K562 (cell line): ENCODE measurements at regions not wholly inside any gene's neighbourhood (a gene's known extent, or its start where the extent isn't known, plus 50 kb on each side); places are given as distances from the start of the nearest gene placed in this dataset.

ENCODE experiments used
- ATAC-seq: fragments of 200-7000 bp; cut with Tn5 transposase; 3 replicates; pipeline ENCODE4 v1.9.1; 2020; ENCODE audit warnings: moderate library complexity
- BruUV-seq: library from RNA; stranded (reverse); fragments of 400-500 nt; replicated peaks from 2 replicates; lab custom pipeline; 2021; lab: Mats Ljungman, UMichigan
- CTCF ChIA-PET: fragments of 300-600 bp; formaldehyde crosslinking; extraction: SDS; loops from one replicate; lab custom pipeline; 2021; ENCODE audit warnings: low intra/inter-chr PET ratio; lab: Yijun Ruan, JAX
- POLR2A ChIA-PET: fragments of 300-600, 350-650 bp; sonication (Branson Sonifier 250); formaldehyde crosslinking; extraction: SDS; loops from one replicate; lab custom pipeline; 2021; ENCODE audit warnings: antibody characterized with exemption, inconsistent platforms; lab: Yijun Ruan, JAX
- DNase-seq, 4 experiments: peaks; one replicate each; pipeline versions ENCODE4 v3.0.0 to v3.0.0-alpha.2; 2011 to 2018; ENCODE audit warnings: low spot score in 3 of 4, mixed read lengths in 3 of 4; ENCODE audit errors: extremely low read depth in 1 of 4
- FAIRE-seq: peaks from 2 replicates; lab custom pipeline; 2011; peaks lifted over from hg19 to GRCh38; lab: Jason Lieb, UNC
- H2AFZ ChIP-seq: 2 replicates; pipeline ENCODE4 v1.6.0; 2011; ENCODE audit warnings: low read depth, low read length, control low read depth, inconsistent platforms
- H3K27ac ChIP-seq: fragments of 200-600 bp; 3 replicates; pipeline ENCODE4 v1.8.0; 2011; ENCODE audit warnings: low read depth, mild to moderate bottlenecking, control low read depth, inconsistent platforms, low read length, moderate library complexity, mixed read lengths; ENCODE audit errors: extremely low read depth
- H3K27me3 ChIP-seq, 2 experiments: fragments of 300-600 bp in 1 of 2; 2 replicates in 1 of 2; 3 replicates in 1 of 2; pipeline versions ENCODE4 v1.6.0 to v1.8.0; 2011; ENCODE audit warnings: inconsistent platforms in 2 of 2, low read length in 2 of 2, mild to moderate bottlenecking in 1 of 2, mixed read lengths in 1 of 2, moderate library complexity in 1 of 2; ENCODE audit not compliant: control insufficient read depth in 2 of 2, insufficient read depth in 2 of 2
- H3K36me3 ChIP-seq: fragments of 300-600 bp; 3 replicates; pipeline ENCODE4 v1.8.0; 2011; ENCODE audit warnings: mild to moderate bottlenecking, low read length, inconsistent platforms; ENCODE audit not compliant: control insufficient read depth, insufficient read depth
- H3K4me1 ChIP-seq, 2 experiments: fragments of 200-600 bp in 1 of 2; replicated peaks in 1 of 2; 2 replicates in 1 of 2; 3 replicates in 1 of 2; pipeline versions ENCODE4 v1.5.1 to v1.8.0; 2011; ENCODE audit warnings: inconsistent platforms in 2 of 2, low read length in 2 of 2, mild to moderate bottlenecking in 1 of 2, mixed read lengths in 1 of 2, moderate library complexity in 1 of 2; ENCODE audit not compliant: control insufficient read depth in 2 of 2, insufficient read depth in 2 of 2
- H3K4me2 ChIP-seq: 2 replicates; pipeline ENCODE4 v1.6.1; 2011; ENCODE audit warnings: low read length, control low read depth, inconsistent platforms, mixed read lengths; ENCODE audit not compliant: insufficient read depth
- H3K4me3 ChIP-seq: fragments of 200-600 bp; sonication (generic), shearing (Covaris generic); 2 replicates; pipeline ENCODE4 v1.5.1; 2016; ENCODE audit warnings: control low read depth, inconsistent platforms
- H3K79me2 ChIP-seq: fragments of 200-600 bp; 3 replicates; pipeline ENCODE4 v1.8.0; 2011; ENCODE audit warnings: low read length, inconsistent platforms; ENCODE audit not compliant: control insufficient read depth, insufficient read depth
- H3K9ac ChIP-seq, 2 experiments: 2 replicates each; pipeline versions ENCODE4 v1.6.0 to v1.6.1; 2011; ENCODE audit warnings: low read depth in 2 of 2, low read length in 2 of 2, control low read depth in 1 of 2, inconsistent platforms in 1 of 2, mild to moderate bottlenecking in 1 of 2, mixed read lengths in 1 of 2; ENCODE audit not compliant: insufficient read depth in 1 of 2
- H3K9me1 ChIP-seq: one replicate; pipeline ENCODE4 v1.6.0; 2011; ENCODE audit warnings: inconsistent platforms, mild to moderate bottlenecking, low read length, moderate library complexity; ENCODE audit not compliant: control insufficient read depth, insufficient read depth
- H3K9me3 ChIP-seq: replicated peaks from 2 replicates; pipeline ENCODE4 v1.5.1; 2011; ENCODE audit warnings: low read depth, low read length, inconsistent platforms; ENCODE audit not compliant: control insufficient read depth, insufficient read depth
- H4K20me1 ChIP-seq: replicated peaks from 2 replicates; pipeline ENCODE4 v1.6.1; 2011; ENCODE audit warnings: low read length, inconsistent platforms, mixed read lengths; ENCODE audit not compliant: control insufficient read depth, insufficient read depth
- CEBPB ChIP-seq: fragments of 450-650 bp; IDR thresholded peaks from 2 replicates; pipeline ENCODE4 v1.6.1; 2016; ENCODE audit warnings: missing genetic modification characterization, missing compliant biosample characterization
- CREM ChIP-seq: IDR thresholded peaks from 2 replicates; pipeline ENCODE4 v1.6.1; 2014; ENCODE audit warnings: antibody characterized with exemption, low read depth
- CTCF ChIP-seq, 3 experiments: IDR thresholded peaks in 2 of 3; conservative IDR thresholded peaks in 1 of 3; 2 replicates each; pipeline ENCODE4 v1.5.1; 2011 to 2012; ENCODE audit warnings: low read length in 3 of 3, mild to moderate bottlenecking in 3 of 3, control low read depth in 2 of 3, improper control_type of control experiment in 1 of 3, inconsistent platforms in 1 of 3, low read depth in 1 of 3, mixed read lengths in 1 of 3, moderate library complexity in 1 of 3; ENCODE audit not compliant: insufficient read depth in 2 of 3
- E4F1 ChIP-seq: fragments of 250-450 bp; sonication (Bioruptor Pico); IDR thresholded peaks from 2 replicates; pipeline ENCODE4 v1.5.0; 2021; ENCODE audit warnings: mild to moderate bottlenecking, borderline replicate concordance
- GMEB1 ChIP-seq: fragments of 250-450 bp; sonication (Bioruptor Pico); IDR thresholded peaks from 2 replicates; pipeline ENCODE4 v1.4.0; 2020; ENCODE audit warnings: mild to moderate bottlenecking
- RCOR1 ChIP-seq, 2 experiments: IDR thresholded peaks; 2 replicates each; pipeline ENCODE4 v1.6.1; 2012; ENCODE audit warnings: low read depth in 2 of 2, low read length in 2 of 2, borderline replicate concordance in 1 of 2, improper control_type of control experiment in 1 of 2
- ZKSCAN8 ChIP-seq: fragments of 200-800 bp; sonication (Bioruptor generic); IDR thresholded peaks from 2 replicates; pipeline ENCODE4 v1.6.1; 2016; ENCODE audit warnings: missing genetic modification characterization, missing compliant biosample characterization
- ZNF592 ChIP-seq: fragments of 450-650 bp; IDR thresholded peaks from 2 replicates; pipeline ENCODE4 v1.6.1; 2017; ENCODE audit warnings: antibody characterized with exemption, mild to moderate bottlenecking
- WGBS: fragments of 100-300 bp; shearing (Covaris generic); methylation state at CpG from one replicate; pipeline ENCODE4 v1.1.6; 2016; ENCODE audit warnings: low coverage, mixed read lengths; ENCODE audit not compliant: insufficient coverage; ENCODE audit errors: missing lambda C conversion rate; 5-methylcytosine and 5-hydroxymethylcytosine counted together
- in situ Hi-C: fragments of 300-500 bp; cut with MboI; formaldehyde crosslinking; loops from 4 replicates; pipeline ENCODE4 v1.15.0; 2018; ENCODE audit warnings: inconsistent platforms, mixed read lengths
- intact Hi-C: fragments of 100-400 bp; cut with micrococcal nuclease; formaldehyde crosslinking; loops from 2 replicates; pipeline ENCODE4 v1.14.2; 2022

- DNase-seq: peak; percentile 65 to 81 (median 72)
- no peaks in the 10 kb centered on the region for H3K36me3 ChIP-seq
- no peak for FAIRE-seq
- no peak overlapping the region for H3K4me2 ChIP-seq
- H3K4me3 ChIP-seq: no peak overlapping the region
- peak overlapping the region; percentile 60; the same call in 1 of the 2 replicates for H2AFZ ChIP-seq
- no peaks in the 10 kb centered on the region for H3K27me3 ChIP-seq
- CTCF ChIA-PET: no interaction called here
- in situ Hi-C loops: no loop called here
- BruUV-seq: no TSS peak
- no peaks in the 10 kb centered on the region for H4K20me1 ChIP-seq
- no peaks in the 10 kb centered on the region for H3K79me2 ChIP-seq
- H3K4me1 ChIP-seq: no peaks in the 10 kb centered on the region
- H3K9me1 ChIP-seq: no peaks in the 10 kb centered on the region
- 3% methylated on average over 5 of the region's 5 CpGs for WGBS
- intact Hi-C loops: no loop called here
- peak; percentile 100 for ATAC-seq
- no peak overlapping the region for H3K27ac ChIP-seq
- POLR2A ChIA-PET: interaction anchor here (0.9 to 1.4 kb wide), 4 partner anchors 10 to 33 kb away, joined by 3 to 6 read pairs (median 4); no protein-coding TSS in a partner anchor
- no peak overlapping the region for H3K9ac ChIP-seq
- no peaks in the 10 kb centered on the region for H3K9me3 ChIP-seq
- TF ChIP-seq ZKSCAN8 (CRISPR knock-in tag): no peak
- TF ChIP-seq E4F1 (CRISPR knock-in tag): no peak
- peak; percentile 79 for TF ChIP-seq CEBPB
- peak; percentile 93 to 100 (median 100) for TF ChIP-seq CTCF (IDR thresholded peaks at IDR 0.05 in 2 of 3, conservative IDR thresholded peaks at IDR 0.05 in 1 of 3; ENCODE audit: insufficient read depth in 2 of 3, low read depth in 1 of 3, low read length in 3 of 3)
- TF ChIP-seq GMEB1 (CRISPR knock-in tag): peak; percentile 2; the same call in 1 of the 2 replicates
- TF ChIP-seq RCOR1 (IDR thresholded peaks at IDR 0.05; ENCODE audit: borderline replicate concordance in 1 of 2, low read depth in 2 of 2, low read length in 2 of 2): 0 out of 4 replicates have a peak, but pooled peaks of 1 of the 2 experiments have one; percentile 44
- TF ChIP-seq CREM: peak; percentile 71; the same call in 1 of the 2 replicates
- TF ChIP-seq ZNF592: no peak
Observed at GRCh38 chr7:142587578-142588191, 161.6 kb upstream of the PRSS1 start.
